Neutrophil (primary cell): ENCODE measurements at regions not wholly inside any gene's neighbourhood (a gene's known extent, or its start where the extent isn't known, plus 50 kb on each side); places are given as distances from the start of the nearest gene placed in this dataset.

Source experiments
- H3K27ac ChIP-seq: fragments of 200-600 bp; sonication (generic); 2 replicates; pipeline ENCODE4 v1.5.1; 2016; ENCODE audit warnings: mild to moderate bottlenecking, moderate library complexity
- H3K27me3 ChIP-seq: fragments of 200-600 bp; sonication (generic); 2 replicates; pipeline ENCODE4 v1.6.0; 2016; ENCODE audit warnings: mild to moderate bottlenecking
- H3K36me3 ChIP-seq: fragments of 200-600 bp; sonication (generic); 2 replicates; pipeline ENCODE4 v1.5.1; 2017
- H3K4me1 ChIP-seq, 2 experiments: fragments of 200-600 bp in 1 of 2; sonication (generic) in 1 of 2; 1 replicate in 1 of 2; 2 replicates in 1 of 2; pipeline versions ENCODE4 v1.5.1 to v1.6.1; 2013 to 2016; ENCODE audit warnings: low read depth in 1 of 2, low read length in 1 of 2, mild to moderate bottlenecking in 1 of 2, moderate library complexity in 1 of 2; ENCODE audit not compliant: control insufficient read depth in 1 of 2, insufficient read depth in 1 of 2
- H3K4me3 ChIP-seq, 2 experiments: fragments of 200-600 bp in 1 of 2; sonication (generic) in 1 of 2; 1 replicate in 1 of 2; 2 replicates in 1 of 2; pipeline ENCODE4 v1.5.1; 2013 to 2016; ENCODE audit warnings: low read depth in 1 of 2, low read length in 1 of 2, mild to moderate bottlenecking in 1 of 2, moderate library complexity in 1 of 2
- H3K9me3 ChIP-seq: fragments of 200-600 bp; sonication (generic); 2 replicates; pipeline ENCODE4 v1.5.1; 2016
- CTCF ChIP-seq: fragments of 200-600 bp; sonication (generic); IDR thresholded peaks from 2 replicates; pipeline ENCODE4 v1.5.1; 2016; ENCODE audit warnings: antibody characterized with exemption

- Histone ChIP-seq H3K27ac (no peak overlapping the region), H3K4me3 (no peak overlapping the region), H3K4me1 (no peaks in the 10 kb centered on the region), H3K27me3 (peaks cover 90% of the 10 kb centered on the region), H3K9me3 (no peaks in the 10 kb centered on the region), H3K36me3 (no peaks in the 10 kb centered on the region)
- no peak for TF ChIP-seq CTCF
These were observed 102.3 kb downstream of the EDN3 start for GRCh38 chr20:59402681-59403080.

- TF ChIP-seq CTCF = peak; percentile 73
- H3K27ac ChIP-seq = no peak overlapping the region
- no peaks in the 10 kb centered on the region for H3K36me3 ChIP-seq
- H3K27me3 ChIP-seq = peaks cover 84% of the 10 kb centered on the region
- H3K4me1 ChIP-seq = no peaks in the 10 kb centered on the region
- H3K9me3 ChIP-seq = no peaks in the 10 kb centered on the region
- no peak overlapping the region for H3K4me3 ChIP-seq
These were observed 103.0 kb downstream of the EDN3 start for GRCh38 chr20:59403261-59403961.

GRCh38 chr20:59403962-59404314, 103.5 kb downstream of the EDN3 start:
- Histone ChIP-seq H3K36me3 (no peaks in the 10 kb centered on the region), H3K27ac (no peak overlapping the region), H3K27me3 (peaks cover 82% of the 10 kb centered on the region), H3K4me3 (no peak overlapping the region), H3K9me3 (no peaks in the 10 kb centered on the region), H3K4me1 (no peaks in the 10 kb centered on the region)
- TF ChIP-seq CTCF = no peak

GRCh38 chr20:59404749-59405148, 104.3 kb downstream of the EDN3 start:
- no peak for TF ChIP-seq CTCF
- Histone ChIP-seq H3K9me3 (no peaks in the 10 kb centered on the region), H3K27ac (no peak overlapping the region), H3K36me3 (no peaks in the 10 kb centered on the region), H3K27me3 (peaks cover 75% of the 10 kb centered on the region), H3K4me3 (no peak overlapping the region), H3K4me1 (no peaks in the 10 kb centered on the region)

GRCh38 chr20:59405226-59406200, 105.1 kb downstream of the EDN3 start:
- no peak overlapping the region for H3K27ac ChIP-seq
- TF ChIP-seq CTCF = no peak
- no peak overlapping the region for H3K4me3 ChIP-seq
- no peaks in the 10 kb centered on the region for H3K36me3 ChIP-seq
- no peaks in the 10 kb centered on the region for H3K4me1 ChIP-seq
- H3K27me3 ChIP-seq = peaks cover 68% of the 10 kb centered on the region
- H3K9me3 ChIP-seq = no peaks in the 10 kb centered on the region
